Trophoblast cell (in vitro differentiated cells and primary cell): ENCODE measurements at regions not wholly inside any gene's neighbourhood (a gene's known extent, or its start where the extent isn't known, plus 50 kb on each side); places are given as distances from the start of the nearest gene placed in this dataset.

Experiments
- DNase-seq, 2 donors: peaks; one replicate each; pipeline ENCODE4 v3.0.0-alpha.2; 2016
- H2AFZ ChIP-seq: 2 replicates; pipeline ENCODE4 v1.6.1; 2013; ENCODE audit warnings: low read length, moderate library complexity, mild to moderate bottlenecking; ENCODE audit not compliant: insufficient read depth, poor library complexity
- H2AK5ac ChIP-seq: 2 replicates; pipeline ENCODE4 v1.6.1; 2013; ENCODE audit warnings: mild to moderate bottlenecking, low read length
- H2BK120ac ChIP-seq: 2 replicates; pipeline ENCODE4 v1.6.1; 2013; ENCODE audit warnings: low read length, mild to moderate bottlenecking, moderate library complexity; ENCODE audit not compliant: insufficient read depth, poor library complexity
- H2BK12ac ChIP-seq: 2 replicates; pipeline ENCODE4 v1.6.1; 2013; ENCODE audit warnings: mild to moderate bottlenecking, low read length, moderate library complexity
- H2BK5ac ChIP-seq: 2 replicates; pipeline ENCODE4 v1.6.1; 2013; ENCODE audit warnings: low read length, low read depth, moderate library complexity, mild to moderate bottlenecking; ENCODE audit not compliant: poor library complexity
- H3K14ac ChIP-seq: 2 replicates; pipeline ENCODE4 v1.6.1; 2013; ENCODE audit warnings: mild to moderate bottlenecking, low read length
- H3K18ac ChIP-seq: 2 replicates; pipeline ENCODE4 v1.6.1; 2013; ENCODE audit warnings: mild to moderate bottlenecking, low read length
- H3K23ac ChIP-seq: 2 replicates; pipeline ENCODE4 v1.6.1; 2013; ENCODE audit warnings: low read length
- H3K27ac ChIP-seq: 2 replicates; pipeline ENCODE4 v1.5.1; 2013; ENCODE audit warnings: low read depth, mild to moderate bottlenecking, inconsistent platforms, low read length, moderate library complexity
- H3K27me3 ChIP-seq: 2 replicates; pipeline ENCODE4 v1.6.1; 2013; ENCODE audit warnings: inconsistent platforms, mild to moderate bottlenecking, low read length, moderate library complexity; ENCODE audit not compliant: insufficient read depth
- H3K36me3 ChIP-seq, 2 experiments: 1 replicate in 1 of 2; 2 replicates in 1 of 2; pipeline ENCODE4 v1.6.1; 2013; ENCODE audit warnings: low read length in 2 of 2, mild to moderate bottlenecking in 2 of 2, moderate library complexity in 1 of 2; ENCODE audit not compliant: insufficient read depth in 2 of 2, control insufficient read depth in 1 of 2
- H3K4ac ChIP-seq: 2 replicates; pipeline ENCODE4 v1.6.1; 2013; ENCODE audit warnings: low read depth, mild to moderate bottlenecking, low read length, moderate library complexity
- H3K4me1 ChIP-seq, 2 experiments: 1 replicate in 1 of 2; 2 replicates in 1 of 2; pipeline ENCODE4 v1.6.1; 2013; ENCODE audit warnings: low read length in 2 of 2, mild to moderate bottlenecking in 2 of 2, moderate library complexity in 1 of 2; ENCODE audit not compliant: insufficient read depth in 2 of 2, control insufficient read depth in 1 of 2
- H3K4me2 ChIP-seq: 2 replicates; pipeline ENCODE4 v1.6.1; 2013; ENCODE audit warnings: inconsistent platforms, mild to moderate bottlenecking, low read length, moderate library complexity
- H3K4me3 ChIP-seq: 2 replicates; pipeline ENCODE4 v1.5.1; 2013; ENCODE audit warnings: mild to moderate bottlenecking, low read depth, low read length, inconsistent platforms
- H3K79me1 ChIP-seq: one replicate; pipeline ENCODE4 v1.6.1; 2013; ENCODE audit warnings: low read length
- H3K79me2 ChIP-seq: 2 replicates; pipeline ENCODE4 v1.6.1; 2013; ENCODE audit warnings: low read length, mild to moderate bottlenecking; ENCODE audit not compliant: control insufficient read depth, insufficient read depth, poor library complexity
- H3K9ac ChIP-seq: 2 replicates; pipeline ENCODE4 v1.6.1; 2013; ENCODE audit warnings: mild to moderate bottlenecking, low read length
- H3K9me3 ChIP-seq: 2 replicates; pipeline ENCODE4 v1.6.1; 2013; ENCODE audit warnings: low read depth, mild to moderate bottlenecking, control low read depth, inconsistent platforms, low read length; ENCODE audit not compliant: insufficient read depth
- H4K12ac ChIP-seq: 2 replicates; pipeline ENCODE4 v1.6.1; 2013; ENCODE audit warnings: low read depth, mild to moderate bottlenecking, low read length, moderate library complexity
- H4K8ac ChIP-seq: 2 replicates; pipeline ENCODE4 v1.6.1; 2013; ENCODE audit warnings: low read depth, mild to moderate bottlenecking, low read length, moderate library complexity
- H4K91ac ChIP-seq: one replicate; pipeline ENCODE4 v1.6.1; 2013; ENCODE audit warnings: low read depth, mild to moderate bottlenecking, low read length, moderate library complexity
- WGBS: extraction: QIAGEN DNeasy Blood & Tissue Kit; methylation state at CpG from one replicate; pipeline ENCODE4 v1.1.7; 2013; ENCODE audit warnings: missing lambda C conversion rate; ENCODE audit not compliant: insufficient read length, insufficient coverage; ENCODE audit errors: extremely low coverage; 5-methylcytosine and 5-hydroxymethylcytosine counted together

GRCh38 chr9:2300325-2300724 is 285.2 kb downstream of the SMARCA2 start:
- Histone ChIP-seq H3K4me3 (no peak overlapping the region), H3K36me3 (no peaks in the 10 kb centered on the region), H2BK12ac (no peak overlapping the region), H3K14ac (no peak overlapping the region), H3K27me3 (no peaks in the 10 kb centered on the region), H3K79me2 (no peaks in the 10 kb centered on the region), H2BK120ac (no peak overlapping the region), H3K4ac (no peak overlapping the region), H3K4me2 (no peak overlapping the region), H3K9me3 (peaks cover 6% of the 10 kb centered on the region), H3K4me1 (no peaks in the 10 kb centered on the region), H3K23ac (no peak overlapping the region), H3K27ac (no peak overlapping the region), H3K9ac (no peak overlapping the region), H4K12ac (no peak overlapping the region), H3K18ac (no peak overlapping the region), H2AFZ (no peak overlapping the region), H3K79me1 (no peaks in the 10 kb centered on the region), H4K8ac (no peak overlapping the region), H2BK5ac (no peak overlapping the region), H4K91ac (no peak overlapping the region), H2AK5ac (no peak overlapping the region)
- DNase-seq, result no peak

DNA sequence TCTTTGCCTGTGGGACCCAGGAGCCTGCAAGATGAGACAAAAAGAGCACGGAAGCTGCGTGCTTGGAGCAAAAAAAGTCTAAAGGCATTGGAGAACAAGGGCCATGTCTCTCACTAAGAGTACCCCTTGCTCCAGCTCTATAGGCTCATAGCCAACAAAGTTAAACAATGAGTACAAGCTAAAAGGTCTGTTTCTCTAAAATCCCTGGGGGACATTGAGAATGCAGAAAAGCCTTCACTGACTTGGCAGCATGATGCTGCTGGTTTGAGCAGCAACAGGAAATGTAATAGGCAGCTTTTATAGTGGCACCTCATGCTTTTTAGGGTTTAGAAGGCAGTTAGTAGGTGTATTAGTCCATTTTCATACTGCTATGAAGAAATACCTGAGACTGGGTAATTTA is 287.5 kb downstream of the SMARCA2 start:
- Histone ChIP-seq H4K8ac (no peak overlapping the region), H3K23ac (no peak overlapping the region), H3K36me3 (no peaks in the 10 kb centered on the region), H3K4me2 (no peak overlapping the region), H3K27me3 (no peaks in the 10 kb centered on the region), H3K4ac (no peak overlapping the region), H3K18ac (no peak overlapping the region), H3K9ac (no peak overlapping the region), H3K27ac (no peak overlapping the region), H2BK5ac (no peak overlapping the region), H3K79me1 (no peaks in the 10 kb centered on the region), H4K12ac (no peak overlapping the region), H3K4me1 (no peaks in the 10 kb centered on the region), H2BK12ac (no peak overlapping the region), H2AK5ac (no peak overlapping the region), H3K14ac (no peak overlapping the region), H4K91ac (no peak overlapping the region), H3K79me2 (no peaks in the 10 kb centered on the region), H3K9me3 (peaks cover 3% of the 10 kb centered on the region), H2AFZ (no peak overlapping the region), H3K4me3 (no peak overlapping the region), H2BK120ac (no peak overlapping the region)
- DNase-seq, result no peak
- no CpG with 5 or more reads among the region's 2 CpGs for WGBS

DNA sequence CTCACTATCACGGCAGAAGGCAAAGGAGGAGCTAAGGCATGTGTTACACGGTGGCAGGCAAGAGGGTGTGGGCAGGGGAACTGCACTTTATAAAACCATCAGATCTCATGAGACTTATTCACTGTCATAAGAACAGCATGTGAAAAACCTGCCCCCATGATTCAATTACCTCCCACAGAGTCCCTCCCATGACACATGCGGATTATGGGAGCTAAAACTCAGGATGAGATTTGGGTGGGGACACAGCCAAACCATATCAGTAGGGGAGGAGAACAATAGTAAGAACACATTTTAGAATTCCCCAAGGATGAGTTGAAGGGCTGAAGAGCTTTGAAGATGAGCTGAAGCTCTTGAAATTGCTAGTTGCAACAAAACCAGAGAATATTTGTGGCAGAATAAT is 287.9 kb downstream of the SMARCA2 start:
- Histone ChIP-seq H3K9ac (no peak overlapping the region), H3K4me3 (no peak overlapping the region), H2AK5ac (no peak overlapping the region), H3K9me3 (peaks cover 3% of the 10 kb centered on the region), H3K79me1 (no peaks in the 10 kb centered on the region), H3K27me3 (no peaks in the 10 kb centered on the region), H2BK5ac (no peak overlapping the region), H4K12ac (no peak overlapping the region), H2BK12ac (no peak overlapping the region), H3K27ac (no peak overlapping the region), H3K23ac (no peak overlapping the region), H4K8ac (no peak overlapping the region), H2BK120ac (no peak overlapping the region), H3K4ac (no peak overlapping the region), H3K14ac (no peak overlapping the region), H3K18ac (no peak overlapping the region), H3K79me2 (no peaks in the 10 kb centered on the region), H3K36me3 (no peaks in the 10 kb centered on the region), H3K4me1 (no peaks in the 10 kb centered on the region), H4K91ac (no peak overlapping the region), H2AFZ (no peak overlapping the region), H3K4me2 (no peak overlapping the region)
- DNase-seq, result no peak
- WGBS, result no CpG with 5 or more reads among the region's 3 CpGs

DNA sequence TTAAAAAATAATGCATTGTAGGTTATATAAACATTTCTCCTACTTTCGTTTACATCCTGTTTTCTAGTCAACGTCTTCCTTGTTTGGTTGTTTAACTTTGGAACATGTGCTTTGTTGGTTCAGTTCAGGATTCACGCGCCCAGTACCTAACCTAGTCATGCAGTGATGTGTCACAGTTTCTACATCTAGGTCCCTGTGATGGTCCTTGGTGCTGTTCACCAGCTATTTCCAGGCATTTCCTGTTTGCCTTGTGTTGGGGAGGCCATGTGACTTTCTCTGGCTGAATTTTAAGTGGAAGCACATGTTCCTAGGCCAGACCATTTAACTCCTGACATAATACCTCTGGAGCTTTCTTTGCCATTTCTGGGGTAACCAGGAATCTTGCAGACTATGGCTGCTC is 292.3 kb downstream of the SMARCA2 start:
- WGBS, result no CpG with 5 or more reads among the region's 4 CpGs
- no peak overlapping the region for H4K91ac ChIP-seq
- no peaks in the 10 kb centered on the region for H3K79me2 ChIP-seq
- no peak overlapping the region for H3K27ac ChIP-seq
- H3K4me3 ChIP-seq, result no peak overlapping the region
- H3K27me3 ChIP-seq, result no peaks in the 10 kb centered on the region
- no peaks in the 10 kb centered on the region for H3K36me3 ChIP-seq
- no peak overlapping the region for H2BK12ac ChIP-seq
- H4K8ac ChIP-seq, result no peak overlapping the region
- no peak overlapping the region for H3K14ac ChIP-seq
- H3K4me2 ChIP-seq, result no peak overlapping the region
- H2BK5ac ChIP-seq, result no peak overlapping the region
- H3K79me1 ChIP-seq, result no peaks in the 10 kb centered on the region
- H2BK120ac ChIP-seq, result no peak overlapping the region
- no peak overlapping the region for H3K23ac ChIP-seq
- no peak overlapping the region for H3K9ac ChIP-seq
- H4K12ac ChIP-seq, result no peak overlapping the region
- no peak overlapping the region for H3K4ac ChIP-seq
- no peak overlapping the region for H2AFZ ChIP-seq
- no peak for DNase-seq
- no peak overlapping the region for H3K18ac ChIP-seq
- H3K4me1 ChIP-seq, result no peaks in the 10 kb centered on the region
- H3K9me3 ChIP-seq, result peaks cover 1% of the 10 kb centered on the region
- no peak overlapping the region for H2AK5ac ChIP-seq

DNA sequence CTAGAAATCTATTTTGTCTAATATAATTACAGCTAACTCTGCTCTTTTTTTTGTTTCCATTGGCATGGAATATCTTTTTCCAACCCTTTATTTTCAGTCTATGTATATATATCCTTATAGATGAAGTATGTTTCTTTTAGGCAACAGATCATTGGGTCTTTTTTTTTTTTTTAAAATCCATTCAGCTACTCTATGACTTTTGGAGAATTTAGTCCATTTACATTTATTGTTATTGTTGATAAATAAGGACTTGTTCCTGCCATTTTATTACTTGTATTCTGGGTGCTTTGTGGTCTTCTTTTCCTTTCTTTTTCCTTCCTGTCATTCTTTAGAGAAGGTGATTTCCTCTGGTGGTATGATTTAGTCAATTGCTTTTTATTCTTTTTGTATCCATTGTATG is 296.8 kb downstream of the SMARCA2 start:
- Histone ChIP-seq H3K79me1 (no peaks in the 10 kb centered on the region), H3K4me1 (peaks cover 1 to 4% of the 10 kb centered on the region in 2 experiments), H3K36me3 (peaks cover 3 to 5% of the 10 kb centered on the region in 2 experiments), H2BK5ac (no peak overlapping the region), H2AFZ (no peak overlapping the region), H3K79me2 (no peaks in the 10 kb centered on the region), H3K27ac (no peak overlapping the region), H4K91ac (no peak overlapping the region), H3K18ac (no peak overlapping the region), H3K27me3 (no peaks in the 10 kb centered on the region), H3K4me3 (no peak overlapping the region), H4K12ac (no peak overlapping the region), H2BK12ac (no peak overlapping the region), H3K23ac (no peak overlapping the region), H3K14ac (no peak overlapping the region), H2AK5ac (no peak overlapping the region), H3K4ac (no peak overlapping the region), H3K9me3 (peaks cover 9% of the 10 kb centered on the region), H3K4me2 (no peak overlapping the region), H4K8ac (no peak overlapping the region), H2BK120ac (no peak overlapping the region), H3K9ac (no peak overlapping the region)
- DNase-seq, result no peak
